ENCODE measurements at regions not wholly inside any gene's neighbourhood (a gene's known extent, or its start where the extent isn't known, plus 50 kb on each side); places are given as distances from the start of the nearest gene placed in this dataset.
"Not testable (repeated sequence)": the region's sequence is repeated elsewhere in the genome, so short reads cannot be mapped to it uniquely, and the experiment has no call there.

GRCh38 chr10:38209332-38209731 is 115.2 kb downstream of the ZNF37A start:
- Histone ChIP-seq H3K4me1 (ENCODE audit: control insufficient read depth in 1 of 2, insufficient read depth in 2 of 2, low read length in 2 of 2) (no peaks in the 10 kb centered on the region), H3K9me3 (ENCODE audit: control insufficient read depth in 1 of 2, low read length in 2 of 2) (peaks cover under 1 to 8% of the 10 kb centered on the region in 2 donors), H3K27ac (ENCODE audit: low read depth, low read length) (no peak overlapping the region), H3K4me3 (ENCODE audit: low read depth in 1 of 2, low read length in 2 of 2) (no peak overlapping the region), H3K36me3 (ENCODE audit: control insufficient read depth in 1 of 2, insufficient read depth in 2 of 2, low read length in 2 of 2) (no peaks in the 10 kb centered on the region), H3K9ac (ENCODE audit: low read depth in 1 of 2, low read length in 2 of 2) (no peak overlapping the region), H3K27me3 (ENCODE audit: control insufficient read depth in 1 of 2, insufficient read depth in 2 of 2, low read length in 2 of 2) (no peaks in the 10 kb centered on the region)

- not testable (repeated sequence) for H3K36me3 ChIP-seq (ENCODE audit: control insufficient read depth in 1 of 2, insufficient read depth in 2 of 2, low read length in 2 of 2); H3K27me3 ChIP-seq (ENCODE audit: control insufficient read depth in 1 of 2, insufficient read depth in 2 of 2, low read length in 2 of 2); H3K4me3 ChIP-seq (ENCODE audit: low read depth in 1 of 2, low read length in 2 of 2); H3K4me1 ChIP-seq (ENCODE audit: control insufficient read depth in 1 of 2, insufficient read depth in 2 of 2, low read length in 2 of 2); H3K27ac ChIP-seq (ENCODE audit: low read depth, low read length); H3K9me3 ChIP-seq (ENCODE audit: control insufficient read depth in 1 of 2, low read length in 2 of 2); H3K9ac ChIP-seq (ENCODE audit: low read depth in 1 of 2, low read length in 2 of 2)
Measured at GRCh38 chr10:38209748-38210147, 115.6 kb downstream of the ZNF37A start.

- H3K9ac ChIP-seq (ENCODE audit: low read depth in 1 of 2, low read length in 2 of 2), result no peak overlapping the region
- no peaks in the 10 kb centered on the region for H3K36me3 ChIP-seq (ENCODE audit: control insufficient read depth in 1 of 2, insufficient read depth in 2 of 2, low read length in 2 of 2)
- H3K4me1 ChIP-seq (ENCODE audit: control insufficient read depth in 1 of 2, insufficient read depth in 2 of 2, low read length in 2 of 2), result no peaks in the 10 kb centered on the region
- no peak overlapping the region for H3K4me3 ChIP-seq (ENCODE audit: low read depth in 1 of 2, low read length in 2 of 2)
- no peak overlapping the region for H3K27ac ChIP-seq (ENCODE audit: low read depth, low read length)
- H3K9me3 ChIP-seq (ENCODE audit: control insufficient read depth in 1 of 2, low read length in 2 of 2), result peaks cover 3 to 5% of the 10 kb centered on the region in 2 donors
- no peaks in the 10 kb centered on the region for H3K27me3 ChIP-seq (ENCODE audit: control insufficient read depth in 1 of 2, insufficient read depth in 2 of 2, low read length in 2 of 2)
Measured at GRCh38 chr10:38212460-38212859, 118.3 kb downstream of the ZNF37A start.

- no peak overlapping the region for H3K27ac ChIP-seq (ENCODE audit: low read depth, low read length)
- no peaks in the 10 kb centered on the region for H3K27me3 ChIP-seq (ENCODE audit: control insufficient read depth in 1 of 2, insufficient read depth in 2 of 2, low read length in 2 of 2)
- no peaks in the 10 kb centered on the region for H3K36me3 ChIP-seq (ENCODE audit: control insufficient read depth in 1 of 2, insufficient read depth in 2 of 2, low read length in 2 of 2)
- peaks cover 0 to 5% of the 10 kb centered on the region in 2 donors for H3K9me3 ChIP-seq (ENCODE audit: control insufficient read depth in 1 of 2, low read length in 2 of 2)
- no peak overlapping the region for H3K4me3 ChIP-seq (ENCODE audit: low read depth in 1 of 2, low read length in 2 of 2)
- H3K4me1 ChIP-seq (ENCODE audit: control insufficient read depth in 1 of 2, insufficient read depth in 2 of 2, low read length in 2 of 2), result no peaks in the 10 kb centered on the region
- H3K9ac ChIP-seq (ENCODE audit: low read depth in 1 of 2, low read length in 2 of 2), result no peak overlapping the region
Measured at GRCh38 chr10:38226385-38226784, 132.2 kb downstream of the ZNF37A start.

DNA sequence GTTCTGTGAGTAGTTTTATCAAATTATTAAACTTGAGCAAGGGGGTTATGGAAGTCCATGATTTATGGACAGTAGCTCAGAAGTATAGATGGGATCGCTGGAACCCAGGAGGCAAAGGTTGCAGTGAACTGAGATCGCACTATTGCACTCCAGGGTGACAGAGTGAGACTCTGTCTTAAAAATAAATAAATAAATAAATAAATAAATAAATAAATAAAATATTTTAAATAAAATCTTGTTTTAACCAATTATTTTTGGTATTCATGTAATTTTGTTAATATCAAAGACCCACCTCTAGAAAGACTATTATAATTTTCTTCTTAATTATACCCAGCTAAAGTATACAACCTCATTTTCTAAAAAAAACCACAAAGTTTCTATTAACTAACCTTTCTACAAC is 134.3 kb downstream of the ZNF37A start:
- H3K4me3 ChIP-seq (ENCODE audit: low read depth in 1 of 2, low read length in 2 of 2), result no peak overlapping the region
- no peaks in the 10 kb centered on the region for H3K36me3 ChIP-seq (ENCODE audit: control insufficient read depth in 1 of 2, insufficient read depth in 2 of 2, low read length in 2 of 2)
- no peak overlapping the region for H3K27ac ChIP-seq (ENCODE audit: low read depth, low read length)
- H3K9me3 ChIP-seq (ENCODE audit: control insufficient read depth in 1 of 2, low read length in 2 of 2), result peaks cover 0 to 5% of the 10 kb centered on the region in 2 donors
- H3K4me1 ChIP-seq (ENCODE audit: control insufficient read depth in 1 of 2, insufficient read depth in 2 of 2, low read length in 2 of 2), result no peaks in the 10 kb centered on the region
- no peaks in the 10 kb centered on the region for H3K27me3 ChIP-seq (ENCODE audit: control insufficient read depth in 1 of 2, insufficient read depth in 2 of 2, low read length in 2 of 2)
- no peak overlapping the region for H3K9ac ChIP-seq (ENCODE audit: low read depth in 1 of 2, low read length in 2 of 2)

DNA sequence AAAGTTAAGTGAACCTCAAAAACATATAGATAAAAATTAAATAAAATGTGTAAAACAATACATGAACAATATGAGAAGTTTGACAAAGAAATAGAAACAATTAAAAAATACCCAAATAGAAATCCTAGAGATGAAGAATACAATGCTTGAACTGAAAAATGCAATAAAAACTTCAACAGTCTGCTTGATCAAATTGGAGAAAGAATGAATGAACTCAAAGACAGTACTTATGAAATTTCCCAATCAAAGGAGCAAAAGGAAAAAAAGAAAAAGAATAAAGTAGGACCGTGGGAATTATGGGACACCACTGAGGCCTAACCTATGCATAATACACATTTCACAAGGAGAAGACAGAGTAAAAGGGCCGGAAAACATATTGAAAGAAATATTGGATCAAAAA is 144.3 kb downstream of the ZNF37A start:
- H3K27me3 ChIP-seq (ENCODE audit: control insufficient read depth in 1 of 2, insufficient read depth in 2 of 2, low read length in 2 of 2); H3K4me1 ChIP-seq (ENCODE audit: control insufficient read depth in 1 of 2, insufficient read depth in 2 of 2, low read length in 2 of 2); H3K4me3 ChIP-seq (ENCODE audit: low read depth in 1 of 2, low read length in 2 of 2); H3K9me3 ChIP-seq (ENCODE audit: control insufficient read depth in 1 of 2, low read length in 2 of 2); H3K9ac ChIP-seq (ENCODE audit: low read depth in 1 of 2, low read length in 2 of 2); H3K36me3 ChIP-seq (ENCODE audit: control insufficient read depth in 1 of 2, insufficient read depth in 2 of 2, low read length in 2 of 2); H3K27ac ChIP-seq (ENCODE audit: low read depth, low read length): not testable (repeated sequence)

- not testable (repeated sequence) for H3K4me3 ChIP-seq (ENCODE audit: low read depth in 1 of 2, low read length in 2 of 2); H3K36me3 ChIP-seq (ENCODE audit: control insufficient read depth in 1 of 2, insufficient read depth in 2 of 2, low read length in 2 of 2); H3K4me1 ChIP-seq (ENCODE audit: control insufficient read depth in 1 of 2, insufficient read depth in 2 of 2, low read length in 2 of 2); H3K9me3 ChIP-seq (ENCODE audit: control insufficient read depth in 1 of 2, low read length in 2 of 2); H3K27me3 ChIP-seq (ENCODE audit: control insufficient read depth in 1 of 2, insufficient read depth in 2 of 2, low read length in 2 of 2); H3K27ac ChIP-seq (ENCODE audit: low read depth, low read length); H3K9ac ChIP-seq (ENCODE audit: low read depth in 1 of 2, low read length in 2 of 2)
Measured at GRCh38 chr10:38242061-38242649, 148.0 kb downstream of the ZNF37A start.

GRCh38 chr10:38248113-38248512 is 154.0 kb downstream of the ZNF37A start:
- H3K36me3 ChIP-seq (ENCODE audit: control insufficient read depth in 1 of 2, insufficient read depth in 2 of 2, low read length in 2 of 2); H3K4me3 ChIP-seq (ENCODE audit: low read depth in 1 of 2, low read length in 2 of 2); H3K27ac ChIP-seq (ENCODE audit: low read depth, low read length); H3K27me3 ChIP-seq (ENCODE audit: control insufficient read depth in 1 of 2, insufficient read depth in 2 of 2, low read length in 2 of 2); H3K9me3 ChIP-seq (ENCODE audit: control insufficient read depth in 1 of 2, low read length in 2 of 2); H3K9ac ChIP-seq (ENCODE audit: low read depth in 1 of 2, low read length in 2 of 2); H3K4me1 ChIP-seq (ENCODE audit: control insufficient read depth in 1 of 2, insufficient read depth in 2 of 2, low read length in 2 of 2): not testable (repeated sequence)

DNA sequence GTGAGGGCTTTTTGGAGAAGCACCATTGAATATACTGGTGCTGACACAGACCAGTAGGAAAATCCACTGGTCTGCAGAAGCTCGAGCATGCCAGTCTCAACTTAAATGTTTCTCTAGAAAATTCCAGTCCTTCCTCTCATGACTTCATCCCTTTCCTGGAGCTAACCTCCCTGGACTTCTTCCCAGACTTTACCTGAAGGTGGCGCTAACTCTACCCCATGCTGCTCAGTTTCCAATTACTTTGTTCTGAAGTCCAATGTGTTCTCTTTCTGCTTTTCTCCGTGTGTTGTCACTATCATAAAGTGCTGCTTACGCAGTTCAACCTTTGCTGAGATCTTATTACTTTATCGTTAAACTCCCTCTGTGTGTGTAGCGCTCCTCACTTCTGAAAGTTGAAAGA is 158.4 kb downstream of the ZNF37A start:
- H3K27ac ChIP-seq (ENCODE audit: low read depth, low read length); H3K9me3 ChIP-seq (ENCODE audit: control insufficient read depth in 1 of 2, low read length in 2 of 2); H3K27me3 ChIP-seq (ENCODE audit: control insufficient read depth in 1 of 2, insufficient read depth in 2 of 2, low read length in 2 of 2); H3K9ac ChIP-seq (ENCODE audit: low read depth in 1 of 2, low read length in 2 of 2); H3K4me3 ChIP-seq (ENCODE audit: low read depth in 1 of 2, low read length in 2 of 2); H3K36me3 ChIP-seq (ENCODE audit: control insufficient read depth in 1 of 2, insufficient read depth in 2 of 2, low read length in 2 of 2); H3K4me1 ChIP-seq (ENCODE audit: control insufficient read depth in 1 of 2, insufficient read depth in 2 of 2, low read length in 2 of 2): not testable (repeated sequence)

DNA sequence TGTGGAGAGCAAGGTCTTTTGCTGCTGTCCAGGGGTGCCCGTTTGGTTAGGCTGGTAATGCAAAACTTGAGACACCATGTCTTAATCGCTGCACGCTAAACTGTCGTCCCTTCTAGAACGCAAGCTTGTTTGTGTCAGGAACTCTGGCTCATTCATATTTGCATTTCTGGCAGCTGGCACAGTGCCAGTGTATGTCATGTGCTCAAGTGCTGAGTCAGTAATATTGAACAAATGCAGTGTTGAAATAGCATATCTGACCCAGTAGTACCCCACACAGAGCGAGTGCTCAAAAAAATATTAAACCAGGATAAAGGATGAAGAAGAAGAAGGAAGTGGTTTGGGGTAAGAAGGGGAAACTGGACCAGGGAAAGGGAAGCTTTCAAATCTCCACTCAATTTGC is 173.4 kb downstream of the ZNF37A start:
- not testable (repeated sequence) for H3K36me3 ChIP-seq (ENCODE audit: control insufficient read depth in 1 of 2, insufficient read depth in 2 of 2, low read length in 2 of 2); H3K27ac ChIP-seq (ENCODE audit: low read depth, low read length); H3K9ac ChIP-seq (ENCODE audit: low read depth in 1 of 2, low read length in 2 of 2); H3K27me3 ChIP-seq (ENCODE audit: control insufficient read depth in 1 of 2, insufficient read depth in 2 of 2, low read length in 2 of 2); H3K4me1 ChIP-seq (ENCODE audit: control insufficient read depth in 1 of 2, insufficient read depth in 2 of 2, low read length in 2 of 2); H3K9me3 ChIP-seq (ENCODE audit: control insufficient read depth in 1 of 2, low read length in 2 of 2); H3K4me3 ChIP-seq (ENCODE audit: low read depth in 1 of 2, low read length in 2 of 2)

DNA sequence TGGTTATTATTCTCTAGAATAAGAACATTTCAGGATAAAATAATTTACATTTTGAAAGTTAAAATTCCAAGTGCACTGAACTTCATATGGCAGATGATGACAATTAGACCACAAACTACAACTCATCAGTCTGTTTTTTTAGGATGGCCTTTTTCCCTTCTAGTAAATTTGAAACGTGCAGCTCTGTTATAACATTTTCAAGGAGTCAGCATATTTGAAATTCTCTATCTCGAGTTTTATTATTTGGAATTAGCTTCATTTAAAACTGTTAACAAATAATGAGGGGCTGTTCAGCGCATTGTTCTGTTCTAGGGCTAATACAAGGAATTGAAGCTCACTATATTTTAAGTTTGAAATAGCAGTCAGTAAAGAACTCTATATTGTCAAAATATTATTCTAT is 176.9 kb downstream of the ZNF37A start:
- not testable (repeated sequence) for H3K27me3 ChIP-seq (ENCODE audit: control insufficient read depth in 1 of 2, insufficient read depth in 2 of 2, low read length in 2 of 2)

More for the DNA sequence above, 176.9 kb downstream of the ZNF37A start:
- not testable (repeated sequence) for H3K4me1 ChIP-seq (ENCODE audit: control insufficient read depth in 1 of 2, insufficient read depth in 2 of 2, low read length in 2 of 2); H3K27ac ChIP-seq (ENCODE audit: low read depth, low read length); H3K4me3 ChIP-seq (ENCODE audit: low read depth in 1 of 2, low read length in 2 of 2); H3K9ac ChIP-seq (ENCODE audit: low read depth in 1 of 2, low read length in 2 of 2); H3K9me3 ChIP-seq (ENCODE audit: control insufficient read depth in 1 of 2, low read length in 2 of 2); H3K36me3 ChIP-seq (ENCODE audit: control insufficient read depth in 1 of 2, insufficient read depth in 2 of 2, low read length in 2 of 2)
